ENCODE measurements at regions not wholly inside any gene's neighbourhood (a gene's known extent, or its start where the extent isn't known, plus 50 kb on each side); places are given as distances from the start of the nearest gene placed in this dataset.
"Not testable (repeated sequence)": the region's sequence is repeated elsewhere in the genome, so short reads cannot be mapped to it uniquely, and the experiment has no call there.

GRCh38 chr3:106531771-106532329 is 663.0 kb upstream of the CBLB start:
- TF ChIP-seq, protein P1, sequence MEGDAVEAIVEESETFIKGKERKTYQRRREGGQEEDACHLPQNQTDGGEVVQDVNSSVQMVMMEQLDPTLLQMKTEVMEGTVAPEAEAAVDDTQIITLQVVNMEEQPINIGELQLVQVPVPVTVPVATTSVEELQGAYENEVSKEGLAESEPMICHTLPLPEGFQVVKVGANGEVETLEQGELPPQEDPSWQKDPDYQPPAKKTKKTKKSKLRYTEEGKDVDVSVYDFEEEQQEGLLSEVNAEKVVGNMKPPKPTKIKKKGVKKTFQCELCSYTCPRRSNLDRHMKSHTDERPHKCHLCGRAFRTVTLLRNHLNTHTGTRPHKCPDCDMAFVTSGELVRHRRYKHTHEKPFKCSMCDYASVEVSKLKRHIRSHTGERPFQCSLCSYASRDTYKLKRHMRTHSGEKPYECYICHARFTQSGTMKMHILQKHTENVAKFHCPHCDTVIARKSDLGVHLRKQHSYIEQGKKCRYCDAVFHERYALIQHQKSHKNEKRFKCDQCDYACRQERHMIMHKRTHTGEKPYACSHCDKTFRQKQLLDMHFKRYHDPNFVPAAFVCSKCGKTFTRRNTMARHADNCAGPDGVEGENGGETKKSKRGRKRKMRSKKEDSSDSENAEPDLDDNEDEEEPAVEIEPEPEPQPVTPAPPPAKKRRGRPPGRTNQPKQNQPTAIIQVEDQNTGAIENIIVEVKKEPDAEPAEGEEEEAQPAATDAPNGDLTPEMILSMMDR (IDR thresholded peaks at IDR 0.05): not testable (repeated sequence)
- TF ChIP-seq POLR2A (IDR thresholded peaks at IDR 0.05): not testable (repeated sequence)

Measured in body of pancreas (tissue), 4 donors.